ENCODE measurements at regions not wholly inside any gene's neighbourhood (a gene's known extent, or its start where the extent isn't known, plus 50 kb on each side); places are given as distances from the start of the nearest gene placed in this dataset.

DNA sequence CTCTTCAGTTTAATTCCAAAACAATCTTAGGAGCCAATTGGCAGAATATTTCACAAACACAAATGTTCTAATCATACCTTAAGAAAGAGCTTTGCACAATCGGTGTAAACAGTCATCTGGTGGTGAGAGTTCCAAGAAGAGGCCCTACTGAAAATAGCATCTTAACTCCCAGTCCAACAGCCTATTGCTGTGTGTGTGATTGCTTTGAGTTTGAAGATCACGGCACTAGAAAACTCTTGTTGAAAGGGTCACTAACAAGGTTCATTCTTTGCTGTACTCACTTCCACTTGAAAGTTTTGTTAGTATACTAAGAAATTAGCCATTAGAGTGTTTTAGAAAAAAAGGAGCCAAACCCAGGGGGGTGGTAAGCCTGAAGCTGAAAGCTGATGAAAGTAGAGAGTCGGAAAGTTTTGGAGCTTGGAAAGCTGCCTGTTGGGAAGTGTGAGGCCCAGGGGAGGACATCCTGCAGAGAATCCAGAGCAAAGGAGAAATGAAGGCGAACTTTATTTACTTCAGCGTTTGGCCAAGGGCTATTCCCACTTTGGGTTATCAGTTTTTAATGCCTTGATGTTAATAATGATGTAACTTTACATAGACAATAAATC lies 180.3 kb upstream of the GHR start:
- Mint-ChIP-seq H3K4me1 (0 out of 2 replicates have a peak, but pooled peaks cover 2% of the 10 kb centered on the region), H3K36me3 (peaks cover 9% of the 10 kb centered on the region), H3K27ac (no peak overlapping the region), H3K27me3 (ENCODE audit: low read depth) (no peaks in the 10 kb centered on the region), H3K9me3 (peaks cover 24% of the 10 kb centered on the region), H3K4me3 (no peak overlapping the region)
- TF ChIP-seq ZBTB21 (CRISPR knock-in tag; IDR thresholded peaks at IDR 0.05; ENCODE audit: borderline replicate concordance) (no peak), RELA (CRISPR knock-in tag; IDR thresholded peaks at IDR 0.05; ENCODE audit: borderline replicate concordance) (no peak), NR3C1 (CRISPR knock-in tag; conservative IDR thresholded peaks at IDR 0.05; ENCODE audit: low read depth) (no peak), ZNF263 (CRISPR knock-in tag; IDR thresholded peaks at IDR 0.05; ENCODE audit: low read depth) (no peak), NFE2L1 (CRISPR knock-in tag; IDR thresholded peaks at IDR 0.05) (no peak), ZNF281 (CRISPR knock-in tag; IDR thresholded peaks at IDR 0.05) (no peak), ZNF219 (CRISPR knock-in tag; IDR thresholded peaks at IDR 0.05; ENCODE audit: borderline replicate concordance) (no peak), TCF7 (CRISPR knock-in tag; IDR thresholded peaks at IDR 0.05; ENCODE audit: low read depth) (no peak), TP53 (CRISPR knock-in tag; IDR thresholded peaks at IDR 0.05) (no peak), ATF1 (CRISPR knock-in tag; IDR thresholded peaks at IDR 0.05) (no peak), SP1 (CRISPR knock-in tag; conservative IDR thresholded peaks at IDR 0.05) (no peak), STAT6 (CRISPR knock-in tag; conservative IDR thresholded peaks at IDR 0.05; ENCODE audit: low read depth) (no peak), ZSCAN18 (CRISPR knock-in tag; IDR thresholded peaks at IDR 0.05) (no peak), JUN (CRISPR knock-in tag; IDR thresholded peaks at IDR 0.05) (no peak), TEAD1 (CRISPR knock-in tag; IDR thresholded peaks at IDR 0.05) (no peak)
- TF ChIP-seq, protein P1, sequence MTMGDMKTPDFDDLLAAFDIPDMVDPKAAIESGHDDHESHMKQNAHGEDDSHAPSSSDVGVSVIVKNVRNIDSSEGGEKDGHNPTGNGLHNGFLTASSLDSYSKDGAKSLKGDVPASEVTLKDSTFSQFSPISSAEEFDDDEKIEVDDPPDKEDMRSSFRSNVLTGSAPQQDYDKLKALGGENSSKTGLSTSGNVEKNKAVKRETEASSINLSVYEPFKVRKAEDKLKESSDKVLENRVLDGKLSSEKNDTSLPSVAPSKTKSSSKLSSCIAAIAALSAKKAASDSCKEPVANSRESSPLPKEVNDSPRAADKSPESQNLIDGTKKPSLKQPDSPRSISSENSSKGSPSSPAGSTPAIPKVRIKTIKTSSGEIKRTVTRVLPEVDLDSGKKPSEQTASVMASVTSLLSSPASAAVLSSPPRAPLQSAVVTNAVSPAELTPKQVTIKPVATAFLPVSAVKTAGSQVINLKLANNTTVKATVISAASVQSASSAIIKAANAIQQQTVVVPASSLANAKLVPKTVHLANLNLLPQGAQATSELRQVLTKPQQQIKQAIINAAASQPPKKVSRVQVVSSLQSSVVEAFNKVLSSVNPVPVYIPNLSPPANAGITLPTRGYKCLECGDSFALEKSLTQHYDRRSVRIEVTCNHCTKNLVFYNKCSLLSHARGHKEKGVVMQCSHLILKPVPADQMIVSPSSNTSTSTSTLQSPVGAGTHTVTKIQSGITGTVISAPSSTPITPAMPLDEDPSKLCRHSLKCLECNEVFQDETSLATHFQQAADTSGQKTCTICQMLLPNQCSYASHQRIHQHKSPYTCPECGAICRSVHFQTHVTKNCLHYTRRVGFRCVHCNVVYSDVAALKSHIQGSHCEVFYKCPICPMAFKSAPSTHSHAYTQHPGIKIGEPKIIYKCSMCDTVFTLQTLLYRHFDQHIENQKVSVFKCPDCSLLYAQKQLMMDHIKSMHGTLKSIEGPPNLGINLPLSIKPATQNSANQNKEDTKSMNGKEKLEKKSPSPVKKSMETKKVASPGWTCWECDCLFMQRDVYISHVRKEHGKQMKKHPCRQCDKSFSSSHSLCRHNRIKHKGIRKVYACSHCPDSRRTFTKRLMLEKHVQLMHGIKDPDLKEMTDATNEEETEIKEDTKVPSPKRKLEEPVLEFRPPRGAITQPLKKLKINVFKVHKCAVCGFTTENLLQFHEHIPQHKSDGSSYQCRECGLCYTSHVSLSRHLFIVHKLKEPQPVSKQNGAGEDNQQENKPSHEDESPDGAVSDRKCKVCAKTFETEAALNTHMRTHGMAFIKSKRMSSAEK (CRISPR knock-in tag; IDR thresholded peaks at IDR 0.05; ENCODE audit: borderline replicate concordance): no peak
- TF ChIP-seq, protein P2, sequence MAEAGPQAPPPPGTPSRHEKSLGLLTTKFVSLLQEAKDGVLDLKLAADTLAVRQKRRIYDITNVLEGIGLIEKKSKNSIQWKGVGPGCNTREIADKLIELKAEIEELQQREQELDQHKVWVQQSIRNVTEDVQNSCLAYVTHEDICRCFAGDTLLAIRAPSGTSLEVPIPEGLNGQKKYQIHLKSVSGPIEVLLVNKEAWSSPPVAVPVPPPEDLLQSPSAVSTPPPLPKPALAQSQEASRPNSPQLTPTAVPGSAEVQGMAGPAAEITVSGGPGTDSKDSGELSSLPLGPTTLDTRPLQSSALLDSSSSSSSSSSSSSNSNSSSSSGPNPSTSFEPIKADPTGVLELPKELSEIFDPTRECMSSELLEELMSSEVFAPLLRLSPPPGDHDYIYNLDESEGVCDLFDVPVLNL (CRISPR knock-in tag; IDR thresholded peaks at IDR 0.05; ENCODE audit: borderline replicate concordance, low read depth): no peak
- TF ChIP-seq, protein P3, sequence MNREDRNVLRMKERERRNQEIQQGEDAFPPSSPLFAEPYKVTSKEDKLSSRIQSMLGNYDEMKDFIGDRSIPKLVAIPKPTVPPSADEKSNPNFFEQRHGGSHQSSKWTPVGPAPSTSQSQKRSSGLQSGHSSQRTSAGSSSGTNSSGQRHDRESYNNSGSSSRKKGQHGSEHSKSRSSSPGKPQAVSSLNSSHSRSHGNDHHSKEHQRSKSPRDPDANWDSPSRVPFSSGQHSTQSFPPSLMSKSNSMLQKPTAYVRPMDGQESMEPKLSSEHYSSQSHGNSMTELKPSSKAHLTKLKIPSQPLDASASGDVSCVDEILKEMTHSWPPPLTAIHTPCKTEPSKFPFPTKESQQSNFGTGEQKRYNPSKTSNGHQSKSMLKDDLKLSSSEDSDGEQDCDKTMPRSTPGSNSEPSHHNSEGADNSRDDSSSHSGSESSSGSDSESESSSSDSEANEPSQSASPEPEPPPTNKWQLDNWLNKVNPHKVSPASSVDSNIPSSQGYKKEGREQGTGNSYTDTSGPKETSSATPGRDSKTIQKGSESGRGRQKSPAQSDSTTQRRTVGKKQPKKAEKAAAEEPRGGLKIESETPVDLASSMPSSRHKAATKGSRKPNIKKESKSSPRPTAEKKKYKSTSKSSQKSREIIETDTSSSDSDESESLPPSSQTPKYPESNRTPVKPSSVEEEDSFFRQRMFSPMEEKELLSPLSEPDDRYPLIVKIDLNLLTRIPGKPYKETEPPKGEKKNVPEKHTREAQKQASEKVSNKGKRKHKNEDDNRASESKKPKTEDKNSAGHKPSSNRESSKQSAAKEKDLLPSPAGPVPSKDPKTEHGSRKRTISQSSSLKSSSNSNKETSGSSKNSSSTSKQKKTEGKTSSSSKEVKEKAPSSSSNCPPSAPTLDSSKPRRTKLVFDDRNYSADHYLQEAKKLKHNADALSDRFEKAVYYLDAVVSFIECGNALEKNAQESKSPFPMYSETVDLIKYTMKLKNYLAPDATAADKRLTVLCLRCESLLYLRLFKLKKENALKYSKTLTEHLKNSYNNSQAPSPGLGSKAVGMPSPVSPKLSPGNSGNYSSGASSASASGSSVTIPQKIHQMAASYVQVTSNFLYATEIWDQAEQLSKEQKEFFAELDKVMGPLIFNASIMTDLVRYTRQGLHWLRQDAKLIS (CRISPR knock-in tag; IDR thresholded peaks at IDR 0.05; ENCODE audit: borderline replicate concordance): no peak
- DNase-seq (ENCODE audit: low spot score) (no peak), ATAC-seq (no peak)
- ChIA-PET POLR2A (no interaction called here), CTCF (no interaction called here)
